D721Med (cell line): ENCODE measurements at regions not wholly inside any gene's neighbourhood (a gene's known extent, or its start where the extent isn't known, plus 50 kb on each side); places are given as distances from the start of the nearest gene placed in this dataset.
A peak's percentile ranks its signal among the peaks of the same experiment; 100 is the strongest.
"Not testable (repeated sequence)": the region's sequence is repeated elsewhere in the genome, so short reads cannot be mapped to it uniquely, and the experiment has no call there.

ENCODE experiments used
- DNase-seq: peaks from one replicate; pipeline ENCODE4 v3.0.0; 2011; ENCODE audit warnings: low spot score; ENCODE audit not compliant: insufficient read length
- FAIRE-seq: peaks from 2 replicates; lab custom pipeline; 2011; peaks lifted over from hg19 to GRCh38; lab: Jason Lieb, UNC
- TF ChIP-seq, protein P1 (sequence below): IDR thresholded peaks from 2 replicates; pipeline ENCODE4 v1.5.1; 2012; ENCODE audit warnings: mild to moderate bottlenecking, control low read depth; ENCODE audit not compliant: insufficient read depth; ENCODE audit errors: missing control alignments

DNA sequence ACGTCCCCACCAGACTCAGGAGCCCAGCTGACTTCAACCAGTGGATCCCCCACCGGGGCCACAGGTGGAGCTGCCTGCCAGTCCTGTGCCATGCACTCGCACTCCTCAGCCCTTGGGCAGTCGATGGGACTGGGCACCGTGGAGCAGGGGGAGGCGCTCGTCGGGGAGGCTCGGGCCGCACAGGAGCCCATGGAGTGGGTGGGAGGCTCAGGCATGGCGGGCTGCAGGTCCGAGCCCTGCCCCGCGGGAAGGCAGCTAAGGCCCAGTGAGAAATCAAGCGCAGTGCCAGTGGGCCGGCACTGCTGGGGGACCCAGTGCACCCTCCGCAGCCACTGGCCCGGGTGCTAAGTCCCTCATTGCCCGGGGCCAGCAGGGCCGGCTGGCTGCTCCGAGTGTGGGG is 52.3 kb upstream of the LRRC30 start:
- not testable (repeated sequence) for FAIRE-seq, DNase-seq

DNA sequence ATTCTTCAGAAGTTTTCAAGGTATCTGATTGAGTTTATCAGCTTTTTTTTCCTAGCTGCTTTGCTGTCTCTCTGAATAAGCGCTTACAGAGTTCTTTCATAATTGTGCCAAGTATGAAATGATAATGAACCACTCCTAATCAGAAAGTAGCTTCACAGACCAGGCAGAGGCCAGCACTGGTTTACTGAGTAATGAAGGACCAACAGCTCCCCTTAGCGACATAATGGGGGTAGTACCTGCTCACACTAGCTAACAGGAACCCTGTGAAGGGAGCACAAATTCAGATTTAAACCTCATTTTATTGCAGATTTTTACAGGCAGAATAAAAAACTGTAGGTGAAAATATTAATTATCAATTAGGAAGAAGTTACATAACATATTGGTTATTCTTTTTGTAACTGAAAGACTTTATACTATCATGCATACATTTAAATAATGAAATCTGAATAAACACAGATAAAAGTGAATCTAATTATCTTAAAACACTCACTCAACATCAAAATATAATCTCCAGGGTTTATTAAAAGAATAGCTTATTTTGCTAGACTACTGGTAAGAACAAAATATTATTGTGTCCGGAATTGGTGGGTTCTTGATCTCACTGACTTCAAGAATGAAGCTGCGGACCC is 53.7 kb upstream of the LRRC30 start:
- TF ChIP-seq, protein P1, sequence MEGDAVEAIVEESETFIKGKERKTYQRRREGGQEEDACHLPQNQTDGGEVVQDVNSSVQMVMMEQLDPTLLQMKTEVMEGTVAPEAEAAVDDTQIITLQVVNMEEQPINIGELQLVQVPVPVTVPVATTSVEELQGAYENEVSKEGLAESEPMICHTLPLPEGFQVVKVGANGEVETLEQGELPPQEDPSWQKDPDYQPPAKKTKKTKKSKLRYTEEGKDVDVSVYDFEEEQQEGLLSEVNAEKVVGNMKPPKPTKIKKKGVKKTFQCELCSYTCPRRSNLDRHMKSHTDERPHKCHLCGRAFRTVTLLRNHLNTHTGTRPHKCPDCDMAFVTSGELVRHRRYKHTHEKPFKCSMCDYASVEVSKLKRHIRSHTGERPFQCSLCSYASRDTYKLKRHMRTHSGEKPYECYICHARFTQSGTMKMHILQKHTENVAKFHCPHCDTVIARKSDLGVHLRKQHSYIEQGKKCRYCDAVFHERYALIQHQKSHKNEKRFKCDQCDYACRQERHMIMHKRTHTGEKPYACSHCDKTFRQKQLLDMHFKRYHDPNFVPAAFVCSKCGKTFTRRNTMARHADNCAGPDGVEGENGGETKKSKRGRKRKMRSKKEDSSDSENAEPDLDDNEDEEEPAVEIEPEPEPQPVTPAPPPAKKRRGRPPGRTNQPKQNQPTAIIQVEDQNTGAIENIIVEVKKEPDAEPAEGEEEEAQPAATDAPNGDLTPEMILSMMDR: peak; percentile 92
- peak; percentile 87 for FAIRE-seq
- DNase-seq: peak; percentile 76

DNA sequence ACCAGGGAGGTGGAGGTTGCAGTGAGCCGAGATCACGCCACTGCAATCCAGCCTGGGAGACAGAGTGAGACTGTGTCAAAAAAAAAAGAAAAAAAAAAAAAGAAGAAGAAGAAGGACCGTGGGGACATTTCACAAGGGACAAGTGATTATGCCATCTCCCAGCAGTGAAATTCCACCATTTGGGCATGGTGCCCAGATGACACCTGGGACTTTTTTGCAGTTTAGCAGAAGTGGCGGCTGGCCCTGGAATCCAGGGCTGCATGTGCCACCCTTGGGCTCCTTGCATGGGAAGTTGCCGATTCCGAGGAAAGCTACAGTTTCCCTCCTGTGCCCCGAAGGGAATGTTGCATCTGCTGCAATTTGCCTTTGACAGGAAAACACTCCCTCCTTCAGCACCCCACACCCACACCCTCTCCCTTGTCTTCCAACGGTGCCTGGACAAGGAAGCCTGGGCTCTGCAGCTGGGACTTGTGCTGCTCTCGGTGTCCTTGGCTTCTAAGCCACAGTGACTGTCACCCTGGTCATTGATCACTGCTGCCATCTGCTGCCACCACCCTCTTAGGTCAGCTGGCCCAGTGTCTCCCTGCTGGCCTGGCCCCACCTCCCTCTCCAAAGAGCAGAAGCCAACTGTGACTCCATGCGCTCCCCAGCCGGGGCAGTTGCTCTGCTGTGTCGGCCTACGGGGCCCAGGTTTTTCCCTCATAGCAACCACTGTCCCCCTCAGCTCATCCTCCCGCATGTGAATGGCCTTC is 56.4 kb upstream of the LRRC30 start:
- DNase-seq: peak; percentile 71
- TF ChIP-seq, protein P1: peak; percentile 54
- peak; percentile 6 for FAIRE-seq

DNA sequence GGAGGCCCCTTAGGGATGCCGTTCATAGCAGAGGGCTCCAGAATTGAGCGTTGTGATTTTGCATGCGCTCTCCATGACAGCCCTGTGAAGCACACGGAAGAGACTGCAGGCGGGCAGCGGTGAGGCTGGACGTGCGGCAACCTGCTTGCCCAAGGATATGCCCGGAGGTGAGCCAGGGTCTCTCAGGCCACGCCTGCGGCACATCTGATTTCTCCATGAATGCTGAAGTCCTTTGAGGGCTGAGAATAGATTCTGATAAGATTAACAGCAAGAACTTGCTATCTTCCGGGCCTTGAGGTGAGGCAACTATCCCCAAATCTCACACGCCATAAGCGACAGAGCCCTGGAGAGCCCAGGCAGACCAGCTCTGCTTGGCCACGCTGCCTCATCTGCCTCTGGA is 55.6 kb upstream of the LAMA1 start:
- FAIRE-seq (no peak), DNase-seq (no peak)

DNA sequence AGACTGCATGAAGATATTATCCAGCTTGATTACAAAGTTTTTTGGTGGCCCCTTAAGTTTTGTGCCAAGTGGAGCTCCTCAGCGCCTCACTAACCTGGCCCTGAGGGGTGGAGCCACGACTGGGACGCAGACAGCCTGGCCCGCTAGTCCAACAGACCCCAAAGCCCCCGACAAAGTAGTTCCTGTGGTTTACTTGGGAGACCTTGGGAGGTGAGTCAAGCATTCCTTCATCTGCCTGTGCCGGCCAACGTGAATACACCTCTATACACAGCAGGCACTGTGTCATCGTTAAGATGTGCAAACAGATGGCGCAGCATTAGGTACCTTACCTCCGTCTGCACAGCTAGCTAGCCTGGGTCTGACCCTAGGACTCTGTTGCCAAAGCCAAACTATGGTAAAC is 55.0 kb upstream of the LAMA1 start:
- DNase-seq (no peak), FAIRE-seq (no peak)
- TF ChIP-seq, protein P1: no peak

More for the DNA sequence above, 55.6 kb upstream of the LAMA1 start:
- TF ChIP-seq, protein P1: no peak

DNA sequence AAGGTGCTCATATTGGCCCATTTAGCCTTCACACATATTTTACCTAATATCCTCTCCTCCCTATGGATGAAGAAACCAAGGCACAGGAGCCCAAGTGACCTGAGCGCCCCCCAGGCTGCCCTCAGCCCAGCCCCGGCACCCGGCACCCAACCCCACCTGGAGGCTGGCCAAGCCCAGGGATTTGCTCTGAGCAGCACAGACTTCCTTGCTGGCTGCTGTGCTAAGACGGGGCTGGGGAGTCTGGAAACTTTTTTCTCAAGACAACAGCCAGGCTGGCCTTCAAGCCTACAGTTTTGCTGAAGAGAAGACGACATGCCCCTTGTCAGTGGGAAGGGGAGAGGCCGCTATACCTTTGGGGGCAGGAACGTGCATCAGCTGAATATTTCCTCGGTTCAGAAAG is 52.7 kb upstream of the LAMA1 start:
- TF ChIP-seq, protein P1: no peak
- no peak for FAIRE-seq
- DNase-seq: no peak

DNA sequence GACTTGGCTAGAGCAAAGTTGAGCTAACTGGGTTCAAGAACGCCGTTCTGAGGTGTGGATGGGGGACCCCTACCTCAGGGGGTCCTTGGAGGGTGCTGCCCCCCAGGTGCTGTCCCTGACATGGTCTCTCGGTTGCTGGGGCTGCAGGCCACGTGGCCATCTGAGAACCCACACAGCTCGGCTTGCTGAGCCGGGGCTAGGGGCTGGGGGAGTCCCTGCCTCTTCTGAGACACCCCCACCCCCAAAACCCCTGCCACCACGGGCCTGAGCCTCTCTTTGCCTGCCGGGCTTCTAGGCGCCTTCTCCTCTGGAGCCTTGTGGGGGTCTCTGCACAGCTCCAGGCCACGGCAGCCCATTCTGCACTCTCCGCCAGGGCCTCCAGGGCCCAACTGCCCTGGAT is 52.0 kb upstream of the LAMA1 start:
- FAIRE-seq (no peak), DNase-seq (no peak)
- TF ChIP-seq, protein P1: no peak
